NT2/D1 (cell line): ENCODE measurements at regions not wholly inside any gene's neighbourhood (a gene's known extent, or its start where the extent isn't known, plus 50 kb on each side); places are given as distances from the start of the nearest gene placed in this dataset.

ENCODE experiments used
- SUZ12 ChIP-seq: IDR thresholded peaks from 2 replicates; pipeline ENCODE4 v1.6.1; 2011; ENCODE audit not compliant: insufficient read length, insufficient read depth; ENCODE audit errors: extremely low read depth
- YY1 ChIP-seq: IDR thresholded peaks from 2 replicates; pipeline ENCODE4 v1.6.1; 2011; ENCODE audit not compliant: insufficient read length, insufficient read depth
- ZNF274 ChIP-seq: IDR thresholded peaks from 2 replicates; pipeline ENCODE4 v1.6.1; 2011; ENCODE audit warnings: mild to moderate bottlenecking, low read depth, low read length

GRCh38 chr9:79395755-79396154, 176.0 kb upstream of the TLE4 start:
- TF ChIP-seq ZNF274 (no peak), YY1 (no peak), SUZ12 (no peak)
